GM12878 (cell line): ENCODE measurements at regions not wholly inside any gene's neighbourhood (a gene's known extent, or its start where the extent isn't known, plus 50 kb on each side); places are given as distances from the start of the nearest gene placed in this dataset.
A peak's percentile ranks its signal among the peaks of the same experiment; 100 is the strongest.

Source experiments
- ATAC-seq: fragments of 200-7000 bp; cut with Tn5 transposase; 3 replicates; pipeline ENCODE4 v1.9.1; 2020; ENCODE audit warnings: mild to moderate bottlenecking, moderate library complexity
- BruUV-seq: library from RNA; stranded (reverse); fragments of 400-500 nt; replicated peaks from 2 replicates; lab custom pipeline; 2021; lab: Mats Ljungman, UMichigan
- CTCF ChIA-PET: fragments of 300-600 bp; sonication (Branson Sonifier 250); formaldehyde crosslinking; extraction: SDS; loops from one replicate; lab custom pipeline; 2021; ENCODE audit warnings: inconsistent platforms; lab: Yijun Ruan, JAX
- POLR2A ChIA-PET: fragments of 350-600 bp; formaldehyde crosslinking; extraction: SDS; loops from one replicate; lab custom pipeline; 2021; ENCODE audit warnings: inconsistent platforms; lab: Charles Lee
- RAD21 ChIA-PET: fragments of 300-600 bp; sonication (Branson Sonifier 250); formaldehyde crosslinking; loops from one replicate; lab custom pipeline; 2023; ENCODE audit warnings: antibody characterized with exemption; ENCODE audit not compliant: unreplicated experiment; lab: Charles Lee
- SMC1A ChIA-PET: fragments of 300-600 bp; sonication (Branson Sonifier 250); formaldehyde crosslinking; loops from one replicate; lab custom pipeline; 2023; ENCODE audit not compliant: unreplicated experiment, uncharacterized antibody; lab: Charles Lee
- DNase-seq: peaks from one replicate; pipeline ENCODE4 v3.0.0-alpha.2; 2011; ENCODE audit warnings: low read depth, low spot score
- FAIRE-seq: peaks from 3 replicates; lab custom pipeline; 2011; peaks lifted over from hg19 to GRCh38; lab: Jason Lieb, UNC
- H2AFZ ChIP-seq: 2 replicates; pipeline ENCODE4 v1.6.0; 2011; ENCODE audit warnings: low read depth, low read length, control low read depth; ENCODE audit not compliant: control insufficient read depth
- H3K27ac ChIP-seq: 2 replicates; pipeline ENCODE4 v1.5.1; 2011; ENCODE audit warnings: control low read depth; ENCODE audit not compliant: control insufficient read depth, insufficient read depth
- H3K27me3 ChIP-seq, 2 experiments: replicated peaks in 1 of 2; 2 replicates each; pipeline versions ENCODE4 v1.6.0 to v1.6.1; 2011; ENCODE audit warnings: low read length in 1 of 2; ENCODE audit not compliant: control insufficient read depth in 2 of 2, insufficient read depth in 2 of 2
- H3K36me3 ChIP-seq, 2 experiments: 2 replicates each; pipeline ENCODE4 v1.5.1; 2011; ENCODE audit warnings: low read length in 1 of 2; ENCODE audit not compliant: control insufficient read depth in 2 of 2, insufficient read depth in 2 of 2
- H3K4me1 ChIP-seq: 2 replicates; pipeline ENCODE4 v1.6.1; 2011; ENCODE audit warnings: mild to moderate bottlenecking, low read length, moderate library complexity, mixed read lengths; ENCODE audit not compliant: control insufficient read depth, insufficient read depth
- H3K4me2 ChIP-seq: 2 replicates; pipeline ENCODE4 v1.6.0; 2011; ENCODE audit warnings: control low read depth; ENCODE audit not compliant: control insufficient read depth, insufficient read depth
- H3K4me3 ChIP-seq: fragments of 200-600 bp; sonication (generic); 2 replicates; pipeline ENCODE4 v1.5.1; 2016
- H3K79me2 ChIP-seq: 2 replicates; pipeline ENCODE4 v1.6.0; 2011; ENCODE audit warnings: low read length; ENCODE audit not compliant: control insufficient read depth, insufficient read depth
- H3K9ac ChIP-seq: 2 replicates; pipeline ENCODE4 v1.8.0; 2011; ENCODE audit warnings: low read length, control low read depth, mixed read lengths; ENCODE audit not compliant: control insufficient read depth, insufficient read depth
- H3K9me3 ChIP-seq: replicated peaks from 3 replicates; pipeline ENCODE4 v1.5.1; 2011; ENCODE audit warnings: mild to moderate bottlenecking, low read length; ENCODE audit not compliant: control insufficient read depth, insufficient read depth
- H4K20me1 ChIP-seq: 2 replicates; pipeline ENCODE4 v1.6.0; 2011; ENCODE audit not compliant: control insufficient read depth, insufficient read depth
- CREM ChIP-seq: IDR thresholded peaks from 2 replicates; pipeline ENCODE4 v1.6.1; 2014; ENCODE audit warnings: antibody characterized with exemption, low read depth
- MYB ChIP-seq: fragments of 150-350 bp; IDR thresholded peaks from 2 replicates; pipeline ENCODE4 v1.6.1; 2014; ENCODE audit warnings: mild to moderate bottlenecking, low read depth, low read length, borderline replicate concordance
- NFYB ChIP-seq: IDR thresholded peaks from 2 replicates; pipeline ENCODE4 v1.6.1; 2011; ENCODE audit warnings: low read depth, mild to moderate bottlenecking, low read length, improper control_type of control experiment, moderate library complexity; ENCODE audit not compliant: insufficient read depth
- NR2C2 ChIP-seq: IDR thresholded peaks from 2 replicates; pipeline ENCODE4 v1.6.1; 2011; ENCODE audit warnings: borderline replicate concordance, low read depth; ENCODE audit not compliant: control insufficient read depth, insufficient read length
- POLR2AphosphoS5 ChIP-seq: IDR thresholded peaks from 2 replicates; pipeline ENCODE4 v1.6.1; 2011; ENCODE audit warnings: mild to moderate bottlenecking, low read length, inconsistent platforms
- RB1 ChIP-seq: fragments of 450-650 bp; formaldehyde crosslinking; IDR thresholded peaks from 2 replicates; pipeline ENCODE4 v1.6.1; 2017; ENCODE audit warnings: mild to moderate bottlenecking, borderline replicate concordance
- SREBF2 ChIP-seq: IDR thresholded peaks from 2 replicates; pipeline ENCODE4 v1.6.1; 2012; ENCODE audit warnings: mild to moderate bottlenecking, low read length
- SRF ChIP-seq, 2 experiments: IDR thresholded peaks; 2 replicates each; pipeline ENCODE4 v1.6.1; 2011; ENCODE audit warnings: low read depth in 2 of 2, low read length in 2 of 2, mild to moderate bottlenecking in 1 of 2, moderate library complexity in 1 of 2
- ZBED1 ChIP-seq: IDR thresholded peaks from 2 replicates; pipeline ENCODE4 v1.6.1; 2016; ENCODE audit warnings: borderline replicate concordance
- WGBS: methylation state at CpG from one replicate; pipeline ENCODE4 v1.1.6; 2016; ENCODE audit warnings: low lambda C conversion rate; ENCODE audit not compliant: insufficient replicate concordance, insufficient coverage; ENCODE audit errors: missing lambda C conversion rate; 5-methylcytosine and 5-hydroxymethylcytosine counted together
- in situ Hi-C: fragments of 300-500 bp; cut with MboI; formaldehyde crosslinking; loops from 9 replicates; pipeline ENCODE4 v1.14.3; 2018; ENCODE audit warnings: mixed read lengths
- intact Hi-C: fragments of 100-400 bp; cut with micrococcal nuclease; formaldehyde crosslinking; loops from one replicate; pipeline ENCODE4 v1.14.2; 2022; ENCODE audit not compliant: unreplicated experiment
- TF ChIP-seq, protein P1 (sequence below): IDR thresholded peaks from 2 replicates; pipeline ENCODE4 v1.6.1; 2011; ENCODE audit warnings: borderline replicate concordance, low read depth, mild to moderate bottlenecking, moderate library complexity, mixed read lengths, low read length; ENCODE audit not compliant: insufficient read depth; ENCODE audit errors: extremely low read length
- TF ChIP-seq, protein P2 (sequence below): fragments of 450-650 bp; IDR thresholded peaks from 2 replicates; pipeline ENCODE4 v1.6.1; 2017; ENCODE audit warnings: mild to moderate bottlenecking, moderate library complexity
- TF ChIP-seq, protein P3 (sequence below): fragments of 450-650 bp; formaldehyde crosslinking; IDR thresholded peaks from 2 replicates; pipeline ENCODE4 v1.4.0; 2022; ENCODE audit warnings: mild to moderate bottlenecking, moderate library complexity
- TF ChIP-seq, protein P4 (sequence below): fragments of 450-650 bp; conservative IDR thresholded peaks from 2 replicates; pipeline ENCODE4 v1.6.1; 2017; ENCODE audit warnings: mild to moderate bottlenecking, moderate library complexity

DNA sequence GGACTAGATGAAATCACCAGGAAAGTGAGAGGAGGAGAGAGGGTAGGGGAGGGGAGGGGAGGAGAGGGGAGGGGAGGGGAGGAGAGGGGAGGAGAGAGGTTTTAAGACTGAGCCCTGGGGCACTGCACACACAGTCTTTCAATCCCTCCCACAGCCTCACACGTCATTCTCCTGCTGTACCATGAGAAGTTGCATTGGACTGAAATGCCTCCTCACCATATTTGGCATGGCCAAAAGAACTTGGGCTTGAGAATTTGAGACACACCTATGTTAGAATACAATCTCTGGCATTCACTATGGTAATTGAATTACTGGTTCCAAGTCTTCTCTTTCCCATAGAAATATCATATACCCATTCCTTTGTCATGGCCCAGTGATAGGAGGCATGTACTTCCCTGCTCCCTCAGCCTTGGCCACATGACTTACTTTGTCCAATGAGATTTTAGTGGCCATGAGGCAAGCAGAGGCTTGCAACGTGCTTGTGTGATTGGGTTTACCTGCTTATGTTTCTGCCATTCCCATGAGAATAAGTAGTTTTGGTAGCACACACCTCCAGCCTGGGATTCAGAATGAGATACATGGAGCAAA is 133.3 kb upstream of the SMARCA2 start:
- ATAC-seq (no peak), FAIRE-seq (no peak), DNase-seq (no peak)
- Histone ChIP-seq H3K27ac (peak overlapping the region; percentile 98), H3K79me2 (no peaks in the 10 kb centered on the region; the same call in 1 of the 2 replicates), H3K4me2 (no peak overlapping the region), H3K9me3 (peaks cover 12% of the 10 kb centered on the region), H4K20me1 (no peaks in the 10 kb centered on the region), H3K4me1 (peaks cover 38% of the 10 kb centered on the region), H3K9ac (no peak overlapping the region), H3K36me3 (no peaks in the 10 kb centered on the region), H2AFZ (no peak overlapping the region), H3K4me3 (no peak overlapping the region), H3K27me3 (no peaks in the 10 kb centered on the region)
- ChIA-PET CTCF (interaction anchor here (1.7 kb wide), 1 partner anchor 58 kb away, joined by 10 read pairs; no protein-coding TSS in a partner anchor), SMC1A (interaction anchor here (0.7 to 4.9 kb wide), 5 partner anchors 12 to 47 kb away, joined by 3 to 58 read pairs (median 4); no protein-coding TSS in a partner anchor), POLR2A (no interaction called here), RAD21 (interaction anchor here (0.8 to 3.5 kb wide), 3 partner anchors 47 to 58 kb away, joined by 3 to 56 read pairs (median 9); no protein-coding TSS in a partner anchor)
- BruUV-seq = no TSS peak
- in situ Hi-C loops = no loop called here
- TF ChIP-seq POLR2AphosphoS5 = peak; percentile 47; the same call in 1 of the 2 replicates
- TF ChIP-seq NR2C2 = no peak
- peak; percentile 65 to 91 for TF ChIP-seq SRF (IDR thresholded peaks at IDR 0.05; ENCODE audit: low read depth in 2 of 2, low read length in 2 of 2)
- no peak for TF ChIP-seq SREBF2
- TF ChIP-seq MYB = no peak
- TF ChIP-seq, protein P1, sequence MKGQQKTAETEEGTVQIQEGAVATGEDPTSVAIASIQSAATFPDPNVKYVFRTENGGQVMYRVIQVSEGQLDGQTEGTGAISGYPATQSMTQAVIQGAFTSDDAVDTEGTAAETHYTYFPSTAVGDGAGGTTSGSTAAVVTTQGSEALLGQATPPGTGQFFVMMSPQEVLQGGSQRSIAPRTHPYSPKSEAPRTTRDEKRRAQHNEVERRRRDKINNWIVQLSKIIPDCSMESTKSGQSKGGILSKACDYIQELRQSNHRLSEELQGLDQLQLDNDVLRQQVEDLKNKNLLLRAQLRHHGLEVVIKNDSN = peak; percentile 56
- TF ChIP-seq ZBED1 = no peak
- peak; percentile 87 for TF ChIP-seq NFYB
- TF ChIP-seq CREM = 0 out of 2 replicates have a peak, but pooled peaks have one; percentile 5
- TF ChIP-seq RB1 = no peak
- TF ChIP-seq, protein P2, sequence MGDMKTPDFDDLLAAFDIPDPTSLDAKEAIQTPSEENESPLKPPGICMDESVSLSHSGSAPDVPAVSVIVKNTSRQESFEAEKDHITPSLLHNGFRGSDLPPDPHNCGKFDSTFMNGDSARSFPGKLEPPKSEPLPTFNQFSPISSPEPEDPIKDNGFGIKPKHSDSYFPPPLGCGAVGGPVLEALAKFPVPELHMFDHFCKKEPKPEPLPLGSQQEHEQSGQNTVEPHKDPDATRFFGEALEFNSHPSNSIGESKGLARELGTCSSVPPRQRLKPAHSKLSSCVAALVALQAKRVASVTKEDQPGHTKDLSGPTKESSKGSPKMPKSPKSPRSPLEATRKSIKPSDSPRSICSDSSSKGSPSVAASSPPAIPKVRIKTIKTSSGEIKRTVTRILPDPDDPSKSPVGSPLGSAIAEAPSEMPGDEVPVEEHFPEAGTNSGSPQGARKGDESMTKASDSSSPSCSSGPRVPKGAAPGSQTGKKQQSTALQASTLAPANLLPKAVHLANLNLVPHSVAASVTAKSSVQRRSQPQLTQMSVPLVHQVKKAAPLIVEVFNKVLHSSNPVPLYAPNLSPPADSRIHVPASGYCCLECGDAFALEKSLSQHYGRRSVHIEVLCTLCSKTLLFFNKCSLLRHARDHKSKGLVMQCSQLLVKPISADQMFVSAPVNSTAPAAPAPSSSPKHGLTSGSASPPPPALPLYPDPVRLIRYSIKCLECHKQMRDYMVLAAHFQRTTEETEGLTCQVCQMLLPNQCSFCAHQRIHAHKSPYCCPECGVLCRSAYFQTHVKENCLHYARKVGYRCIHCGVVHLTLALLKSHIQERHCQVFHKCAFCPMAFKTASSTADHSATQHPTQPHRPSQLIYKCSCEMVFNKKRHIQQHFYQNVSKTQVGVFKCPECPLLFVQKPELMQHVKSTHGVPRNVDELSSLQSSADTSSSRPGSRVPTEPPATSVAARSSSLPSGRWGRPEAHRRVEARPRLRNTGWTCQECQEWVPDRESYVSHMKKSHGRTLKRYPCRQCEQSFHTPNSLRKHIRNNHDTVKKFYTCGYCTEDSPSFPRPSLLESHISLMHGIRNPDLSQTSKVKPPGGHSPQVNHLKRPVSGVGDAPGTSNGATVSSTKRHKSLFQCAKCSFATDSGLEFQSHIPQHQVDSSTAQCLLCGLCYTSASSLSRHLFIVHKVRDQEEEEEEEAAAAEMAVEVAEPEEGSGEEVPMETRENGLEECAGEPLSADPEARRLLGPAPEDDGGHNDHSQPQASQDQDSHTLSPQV = no peak
- TF ChIP-seq, protein P3, sequence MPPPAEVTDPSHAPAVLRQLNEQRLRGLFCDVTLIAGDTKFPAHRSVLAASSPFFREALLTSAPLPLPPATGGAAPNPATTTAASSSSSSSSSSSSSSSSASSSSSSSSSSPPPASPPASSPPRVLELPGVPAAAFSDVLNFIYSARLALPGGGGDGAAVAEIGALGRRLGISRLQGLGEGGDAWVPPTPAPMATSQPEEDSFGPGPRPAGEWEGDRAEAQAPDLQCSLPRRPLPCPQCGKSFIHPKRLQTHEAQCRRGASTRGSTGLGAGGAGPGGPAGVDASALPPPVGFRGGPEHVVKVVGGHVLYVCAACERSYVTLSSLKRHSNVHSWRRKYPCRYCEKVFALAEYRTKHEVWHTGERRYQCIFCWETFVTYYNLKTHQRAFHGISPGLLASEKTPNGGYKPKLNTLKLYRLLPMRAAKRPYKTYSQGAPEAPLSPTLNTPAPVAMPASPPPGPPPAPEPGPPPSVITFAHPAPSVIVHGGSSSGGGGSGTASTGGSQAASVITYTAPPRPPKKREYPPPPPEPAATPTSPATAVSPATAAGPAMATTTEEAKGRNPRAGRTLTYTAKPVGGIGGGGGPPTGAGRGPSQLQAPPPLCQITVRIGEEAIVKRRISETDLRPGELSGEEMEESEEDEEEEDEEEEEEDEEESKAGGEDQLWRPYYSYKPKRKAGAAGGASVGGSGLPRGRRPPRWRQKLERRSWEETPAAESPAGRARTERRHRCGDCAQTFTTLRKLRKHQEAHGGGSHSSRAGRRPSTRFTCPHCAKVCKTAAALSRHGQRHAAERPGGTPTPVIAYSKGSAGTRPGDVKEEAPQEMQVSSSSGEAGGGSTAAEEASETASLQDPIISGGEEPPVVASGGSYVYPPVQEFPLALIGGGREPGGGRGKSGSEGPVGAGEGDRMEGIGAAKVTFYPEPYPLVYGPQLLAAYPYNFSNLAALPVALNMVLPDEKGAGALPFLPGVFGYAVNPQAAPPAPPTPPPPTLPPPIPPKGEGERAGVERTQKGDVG (CRISPR knock-in tag) = 0 out of 2 replicates have a peak, but pooled peaks have one; percentile 49
- TF ChIP-seq, protein P4, sequence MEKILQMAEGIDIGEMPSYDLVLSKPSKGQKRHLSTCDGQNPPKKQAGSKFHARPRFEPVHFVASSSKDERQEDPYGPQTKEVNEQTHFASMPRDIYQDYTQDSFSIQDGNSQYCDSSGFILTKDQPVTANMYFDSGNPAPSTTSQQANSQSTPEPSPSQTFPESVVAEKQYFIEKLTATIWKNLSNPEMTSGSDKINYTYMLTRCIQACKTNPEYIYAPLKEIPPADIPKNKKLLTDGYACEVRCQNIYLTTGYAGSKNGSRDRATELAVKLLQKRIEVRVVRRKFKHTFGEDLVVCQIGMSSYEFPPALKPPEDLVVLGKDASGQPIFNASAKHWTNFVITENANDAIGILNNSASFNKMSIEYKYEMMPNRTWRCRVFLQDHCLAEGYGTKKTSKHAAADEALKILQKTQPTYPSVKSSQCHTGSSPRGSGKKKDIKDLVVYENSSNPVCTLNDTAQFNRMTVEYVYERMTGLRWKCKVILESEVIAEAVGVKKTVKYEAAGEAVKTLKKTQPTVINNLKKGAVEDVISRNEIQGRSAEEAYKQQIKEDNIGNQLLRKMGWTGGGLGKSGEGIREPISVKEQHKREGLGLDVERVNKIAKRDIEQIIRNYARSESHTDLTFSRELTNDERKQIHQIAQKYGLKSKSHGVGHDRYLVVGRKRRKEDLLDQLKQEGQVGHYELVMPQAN = no peak
- intact Hi-C loops = no loop called here
- 64% methylated on average over 2 of the region's 2 CpGs for WGBS
